Stimulated activated naive B cell treated with anti-CD40 and anti-IgM and Interleukin-4, amounts not matched to agents 10 μg/mL and 1 μg/mL and 100 μg/mL, for 72 hours (primary cell): ENCODE measurements at regions not wholly inside any gene's neighbourhood (a gene's known extent, or its start where the extent isn't known, plus 50 kb on each side); places are given as distances from the start of the nearest gene placed in this dataset.
"Not testable (repeated sequence)": the region's sequence is repeated elsewhere in the genome, so short reads cannot be mapped to it uniquely, and the experiment has no call there.

Experiments
- ATAC-seq, 2 donors: fragments of 150-1000 bp; cut with Tn5 transposase; replicated peaks; 2 replicates each; pipeline ENCODE4 v1.10.0; 2021; ENCODE audit warnings: moderate library complexity in 1 of 2
- DNase-seq: peaks from one replicate; pipeline ENCODE4 v3.0.0; 2021
- H3K27ac Mint-ChIP-seq: one replicate; pipeline ENCODE4 v1.8.0; 2022; ENCODE audit warnings: mild to moderate bottlenecking, mixed read lengths
- H3K27me3 Mint-ChIP-seq, 2 donors: one replicate each; pipeline ENCODE4 v1.8.0; 2022; ENCODE audit warnings: mixed read lengths in 2 of 2
- H3K36me3 Mint-ChIP-seq, 2 donors: one replicate each; pipeline ENCODE4 v1.8.0; 2022; ENCODE audit warnings: mixed read lengths in 2 of 2, mild to moderate bottlenecking in 1 of 2
- H3K4me1 Mint-ChIP-seq, 2 donors: one replicate each; pipeline ENCODE4 v1.8.0; 2022; ENCODE audit warnings: mixed read lengths in 2 of 2, mild to moderate bottlenecking in 1 of 2
- H3K4me3 Mint-ChIP-seq, 2 donors: one replicate each; pipeline ENCODE4 v1.8.0; 2022; ENCODE audit warnings: mild to moderate bottlenecking in 2 of 2, mixed read lengths in 2 of 2, moderate library complexity in 1 of 2
- H3K9me3 Mint-ChIP-seq, 2 donors: one replicate each; pipeline ENCODE4 v1.8.0; 2022; ENCODE audit warnings: mixed read lengths in 2 of 2, mild to moderate bottlenecking in 1 of 2

DNA sequence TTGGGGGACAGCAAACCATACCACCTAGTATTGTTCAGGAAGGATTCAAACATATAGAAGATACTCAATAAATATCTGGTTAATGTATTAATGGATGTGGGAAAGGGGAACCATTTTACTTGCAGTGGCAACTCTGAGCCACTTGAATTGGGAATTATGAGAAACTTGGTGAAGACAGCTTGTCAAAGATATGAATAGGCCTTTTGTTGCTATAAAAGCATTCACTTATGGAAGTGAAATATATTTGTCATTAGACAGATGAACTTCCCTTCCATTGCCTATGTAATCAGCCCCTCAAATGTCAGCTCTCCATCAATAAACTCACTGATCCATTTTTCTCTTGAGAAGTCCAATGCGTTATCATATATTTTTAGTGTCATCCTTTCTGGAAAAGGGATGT is 56.1 kb downstream of the GPR85 start:
- Mint-ChIP-seq H3K36me3 (peaks cover 0 to 1% of the 10 kb centered on the region in 2 donors), H3K27ac (no peak overlapping the region), H3K27me3 (peaks cover 11 to 15% of the 10 kb centered on the region in 2 donors), H3K4me1 (no peaks in the 10 kb centered on the region), H3K4me3 (no peak overlapping the region), H3K9me3 (no peaks in the 10 kb centered on the region)
- ATAC-seq (no peak), DNase-seq (no peak)

GRCh38 chr7:113026941-113027340 is 59.7 kb downstream of the GPR85 start:
- DNase-seq (no peak), ATAC-seq (no peak)
- Mint-ChIP-seq H3K27me3 (peaks cover 10% of the 10 kb centered on the region in 2 donors), H3K4me3 (no peak overlapping the region), H3K4me1 (no peaks in the 10 kb centered on the region), H3K27ac (no peak overlapping the region), H3K36me3 (peaks cover 0 to 1% of the 10 kb centered on the region in 2 donors), H3K9me3 (peaks cover 1 to 8% of the 10 kb centered on the region in 2 donors)

DNA sequence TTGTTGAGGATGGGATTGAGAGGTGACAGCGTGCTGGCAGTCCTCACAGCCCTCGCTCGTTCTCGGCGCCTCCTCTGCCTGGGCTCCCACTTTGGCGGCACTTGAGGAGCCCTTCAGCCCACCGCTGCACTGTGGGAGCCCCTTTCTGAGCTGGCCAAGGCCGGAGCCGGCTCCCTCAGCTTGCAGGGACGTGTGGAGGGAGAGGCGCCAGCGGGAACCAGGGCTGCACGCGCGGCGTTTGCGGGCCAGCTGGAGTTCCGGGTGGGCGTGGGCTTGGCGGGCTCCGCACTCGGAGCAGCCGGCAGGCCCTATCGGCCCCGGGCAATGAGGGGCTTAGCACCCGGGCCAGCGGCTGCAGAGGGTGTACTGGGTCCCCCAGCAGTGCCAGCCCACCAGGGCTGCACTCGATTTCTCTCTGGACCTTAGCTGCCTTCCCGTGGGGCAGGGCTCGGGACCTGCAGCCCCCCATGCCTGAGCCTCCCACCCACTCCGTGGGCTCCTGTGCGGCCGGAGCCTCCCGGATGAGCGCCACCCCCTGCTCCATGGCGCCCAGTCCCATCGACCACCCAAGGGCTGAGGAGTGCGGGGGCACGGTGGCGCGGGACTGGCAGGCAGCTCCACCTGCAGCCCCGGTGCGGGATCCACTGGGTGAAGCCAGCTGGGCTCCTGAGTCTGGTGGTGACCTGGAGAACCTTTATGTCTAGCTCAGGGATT is 69.3 kb downstream of the GPR85 start:
- not testable (repeated sequence) for DNase-seq, H3K27me3 Mint-ChIP-seq, H3K4me3 Mint-ChIP-seq, H3K27ac Mint-ChIP-seq, H3K36me3 Mint-ChIP-seq, ATAC-seq, H3K4me1 Mint-ChIP-seq
- H3K9me3 Mint-ChIP-seq, result peaks cover 9 to 15% of the 10 kb centered on the region in 2 donors

DNA sequence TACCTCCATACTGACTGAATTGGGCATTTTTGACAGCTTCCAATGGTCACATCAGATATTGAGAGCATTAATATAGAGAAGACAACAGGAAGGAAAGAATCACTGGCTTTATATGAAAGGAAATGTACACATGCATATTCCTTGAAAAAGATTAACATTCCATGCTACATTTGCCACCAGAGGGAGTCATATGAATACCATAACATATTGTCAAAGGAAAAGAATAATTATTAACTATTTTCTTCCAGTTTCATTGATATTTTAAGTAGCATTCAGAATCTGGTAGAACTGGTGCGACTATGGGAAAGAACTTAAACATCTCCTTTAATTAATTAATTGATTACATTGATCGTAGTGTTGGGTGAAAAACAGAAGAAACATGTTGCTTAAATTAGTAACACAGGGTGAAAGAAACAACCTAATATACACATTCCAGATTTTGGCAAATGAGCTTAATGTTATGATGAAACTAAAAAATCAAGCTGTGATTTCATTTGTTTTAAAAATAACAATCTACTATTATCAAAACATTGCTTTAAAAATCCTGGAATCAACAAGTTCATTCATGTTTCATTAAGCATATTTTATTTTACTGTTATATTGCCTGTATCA is 71.5 kb downstream of the GPR85 start:
- DNase-seq, result no peak
- no peaks in the 10 kb centered on the region for H3K27me3 Mint-ChIP-seq

DNA sequence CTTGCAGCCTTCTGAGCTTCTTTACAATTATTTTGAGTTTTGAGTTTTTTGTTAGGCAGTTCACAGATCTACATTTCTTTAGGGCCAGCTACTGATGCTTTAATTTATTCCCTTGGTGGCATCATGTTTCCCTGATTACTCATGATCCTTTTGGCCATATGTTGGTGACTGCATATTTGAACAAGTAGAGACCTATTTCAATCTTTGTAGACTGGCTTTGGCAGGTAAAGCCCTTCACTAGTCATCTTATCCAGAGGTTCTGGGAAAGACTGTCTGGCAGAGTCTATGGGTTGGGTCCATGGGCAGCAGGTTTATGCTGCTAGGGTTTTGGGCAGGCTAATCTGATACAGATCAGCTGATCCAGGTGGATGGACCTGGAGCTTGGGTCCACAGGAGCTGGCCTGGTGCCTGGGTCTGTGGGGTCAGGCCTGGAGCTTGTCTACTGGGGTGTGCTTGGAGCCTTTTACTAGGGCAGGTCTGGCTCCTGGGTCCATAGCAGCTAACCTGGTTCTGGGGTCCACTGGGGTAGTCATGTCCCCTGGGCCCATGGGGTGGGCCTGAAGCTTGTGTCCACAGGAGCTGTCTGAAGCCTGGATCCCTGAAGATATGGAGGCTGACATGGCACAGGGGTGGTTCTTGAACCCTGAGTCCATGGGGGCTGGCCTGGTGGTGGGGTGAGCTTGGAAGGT is 72.7 kb downstream of the GPR85 start:
- H3K36me3 Mint-ChIP-seq, result peaks cover 5 to 6% of the 10 kb centered on the region in 2 donors
- no peak for ATAC-seq
- peaks cover 4 to 6% of the 10 kb centered on the region in 2 donors for H3K27me3 Mint-ChIP-seq
- H3K4me1 Mint-ChIP-seq, result no peaks in the 10 kb centered on the region
- no peak overlapping the region for H3K27ac Mint-ChIP-seq
- H3K4me3 Mint-ChIP-seq, result no peak overlapping the region
- DNase-seq, result no peak
- H3K9me3 Mint-ChIP-seq, result peaks cover 11 to 12% of the 10 kb centered on the region in 2 donors

More for the DNA sequence above, 71.5 kb downstream of the GPR85 start:
- no peak overlapping the region for H3K27ac Mint-ChIP-seq
- H3K36me3 Mint-ChIP-seq, result peaks cover 5 to 6% of the 10 kb centered on the region in 2 donors
- no peak overlapping the region for H3K4me3 Mint-ChIP-seq
- H3K4me1 Mint-ChIP-seq, result no peaks in the 10 kb centered on the region
- no peak for ATAC-seq
- H3K9me3 Mint-ChIP-seq, result peaks cover 11 to 12% of the 10 kb centered on the region in 2 donors

- H3K36me3 Mint-ChIP-seq, result not testable (repeated sequence)
Measured at GRCh38 chr7:113012862-113013261, 73.8 kb downstream of the GPR85 start.

DNA sequence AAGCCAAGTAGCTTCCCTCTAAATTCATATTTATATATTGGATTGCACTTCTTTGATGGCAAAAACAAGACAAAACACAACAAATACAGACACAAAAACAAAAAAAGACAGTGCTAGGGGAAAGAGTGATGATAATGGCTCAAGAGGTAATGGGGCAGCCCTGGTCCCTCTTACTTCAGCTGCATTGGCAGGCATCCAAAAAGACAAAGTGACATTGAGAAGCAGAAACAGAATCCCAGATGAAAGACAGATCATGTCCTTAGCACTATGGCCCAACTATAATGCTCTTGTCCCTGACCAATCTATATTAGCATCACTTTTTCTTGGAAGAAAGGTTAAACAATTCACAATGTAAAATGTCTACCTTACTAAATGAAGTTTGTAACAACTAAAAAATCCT is 76.2 kb downstream of the GPR85 start:
- DNase-seq (no peak), ATAC-seq (no peak)
- peaks cover 4 to 13% of the 10 kb centered on the region in 2 donors for H3K27me3 Mint-ChIP-seq
- peaks cover 5 to 6% of the 10 kb centered on the region in 2 donors for H3K36me3 Mint-ChIP-seq
- H3K4me1 Mint-ChIP-seq, result no peaks in the 10 kb centered on the region
- peaks cover 11 to 15% of the 10 kb centered on the region in 2 donors for H3K9me3 Mint-ChIP-seq
- H3K4me3 Mint-ChIP-seq, result no peak overlapping the region
- H3K27ac Mint-ChIP-seq, result no peak overlapping the region

More at GRCh38 chr7:113012862-113013261, 73.8 kb downstream of the GPR85 start:
- not testable (repeated sequence) for H3K4me1 Mint-ChIP-seq, DNase-seq, H3K27me3 Mint-ChIP-seq, H3K27ac Mint-ChIP-seq, H3K4me3 Mint-ChIP-seq, ATAC-seq
- peaks cover 11 to 12% of the 10 kb centered on the region in 2 donors for H3K9me3 Mint-ChIP-seq

GRCh38 chr7:113008755-113009154 is 77.9 kb downstream of the GPR85 start:
- Mint-ChIP-seq H3K27ac (no peak overlapping the region), H3K4me1 (peaks cover 0 to 2% of the 10 kb centered on the region in 2 donors), H3K27me3 (peaks cover 4 to 13% of the 10 kb centered on the region in 2 donors), H3K9me3 (peaks cover 10 to 17% of the 10 kb centered on the region in 2 donors), H3K4me3 (no peak overlapping the region), H3K36me3 (peaks cover 4 to 6% of the 10 kb centered on the region in 2 donors)
- no peak for DNase-seq
- ATAC-seq, result no peak

DNA sequence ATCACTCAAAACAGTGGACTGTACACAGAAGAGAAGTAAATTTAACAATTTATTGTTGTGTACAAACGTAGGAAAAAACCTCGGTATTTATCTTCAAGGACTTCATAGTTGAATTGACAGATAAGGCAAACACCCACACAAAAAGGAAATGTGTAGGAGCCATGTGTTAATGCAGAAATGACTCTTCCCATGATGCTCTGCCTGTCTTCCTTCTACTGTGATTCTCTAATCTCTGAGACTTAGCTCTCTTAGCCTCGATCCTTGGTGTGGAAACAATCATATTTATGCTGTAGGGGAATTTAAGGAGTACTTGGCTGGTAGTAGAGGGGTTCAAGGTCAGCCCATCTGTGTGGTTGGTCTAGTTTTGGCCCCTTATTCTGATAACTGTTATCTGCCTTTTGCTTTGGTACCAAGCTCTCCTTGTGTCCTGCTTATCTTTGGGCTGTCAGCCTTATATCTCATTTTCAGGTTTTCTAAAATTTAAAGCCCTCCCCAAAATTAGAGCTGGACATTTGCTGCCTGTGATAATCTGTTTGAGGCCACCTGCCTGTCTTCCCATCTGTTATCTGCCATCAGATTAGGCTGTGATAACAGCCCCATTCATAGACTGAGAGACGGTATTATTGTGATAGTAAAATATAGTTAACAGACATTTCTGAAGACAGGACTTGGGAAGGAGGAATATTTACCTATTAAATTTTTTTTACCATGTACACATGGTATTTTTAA is 81.7 kb downstream of the GPR85 start:
- no peak overlapping the region for H3K4me3 Mint-ChIP-seq
- ATAC-seq (no peak), DNase-seq (no peak)
- H3K4me1 Mint-ChIP-seq, result peaks cover 0 to 2% of the 10 kb centered on the region in 2 donors
- H3K27ac Mint-ChIP-seq, result no peak overlapping the region
- H3K9me3 Mint-ChIP-seq, result peaks cover 0 to 5% of the 10 kb centered on the region in 2 donors
- no peaks in the 10 kb centered on the region for H3K36me3 Mint-ChIP-seq
- peaks cover 7 to 13% of the 10 kb centered on the region in 2 donors for H3K27me3 Mint-ChIP-seq

DNA sequence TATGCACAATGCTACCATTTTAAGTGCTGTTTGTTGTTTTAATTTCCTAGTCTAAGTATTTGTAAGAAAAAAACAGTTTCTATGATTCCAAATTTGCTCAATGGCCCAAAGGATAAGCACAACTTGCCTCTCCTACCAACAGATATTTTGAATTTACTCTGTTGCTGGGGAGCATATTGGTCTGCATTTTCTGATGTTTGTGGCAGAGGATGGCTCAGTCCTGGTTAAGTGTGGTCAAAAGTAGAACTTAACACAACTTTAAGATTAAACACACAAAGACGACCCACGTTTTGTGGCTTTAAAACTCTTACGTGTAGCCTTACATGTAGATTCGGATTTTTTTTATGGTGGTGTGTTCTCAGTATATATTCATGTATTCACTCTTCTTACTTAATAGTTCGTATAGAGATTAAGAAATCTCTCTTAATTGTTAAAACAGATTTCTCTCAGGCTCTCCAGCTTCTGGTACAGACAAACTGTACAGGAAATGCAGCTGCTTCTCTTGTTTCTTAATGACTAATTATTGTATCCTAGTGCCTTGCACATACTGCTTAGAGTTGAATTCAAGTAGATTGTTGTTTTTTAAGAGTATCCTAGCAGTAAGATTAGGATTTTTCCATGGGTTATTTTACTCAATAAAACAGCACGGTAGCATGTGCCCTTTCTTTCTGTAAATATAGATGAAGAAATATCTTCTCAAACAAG is 86.2 kb downstream of the GPR85 start:
- Mint-ChIP-seq H3K4me3 (no peak overlapping the region), H3K9me3 (peaks cover 0 to 2% of the 10 kb centered on the region in 2 donors), H3K27me3 (peaks cover 0 to 11% of the 10 kb centered on the region in 2 donors), H3K36me3 (no peaks in the 10 kb centered on the region), H3K4me1 (peaks cover 0 to 2% of the 10 kb centered on the region in 2 donors), H3K27ac (no peak overlapping the region)
- DNase-seq, result no peak
- ATAC-seq, result no peak

- ATAC-seq (no peak), DNase-seq (no peak)
- no peaks in the 10 kb centered on the region for H3K4me1 Mint-ChIP-seq
- H3K4me3 Mint-ChIP-seq, result no peak overlapping the region
- H3K27ac Mint-ChIP-seq, result no peak overlapping the region
- H3K36me3 Mint-ChIP-seq, result no peaks in the 10 kb centered on the region
- peaks cover 0 to under 1% of the 10 kb centered on the region in 2 donors for H3K9me3 Mint-ChIP-seq
- peaks cover 8 to 17% of the 10 kb centered on the region in 2 donors for H3K27me3 Mint-ChIP-seq
Measured at GRCh38 chr7:112997831-112998230, 88.8 kb downstream of the GPR85 start.

GRCh38 chr7:112996331-112996871 is 90.2 kb downstream of the GPR85 start:
- Mint-ChIP-seq H3K9me3 (peaks cover 0 to 2% of the 10 kb centered on the region in 2 donors), H3K36me3 (no peaks in the 10 kb centered on the region), H3K27me3 (peaks cover 12 to 16% of the 10 kb centered on the region in 2 donors), H3K27ac (no peak overlapping the region), H3K4me3 (no peak overlapping the region), H3K4me1 (no peaks in the 10 kb centered on the region)
- DNase-seq (no peak), ATAC-seq (no peak)

GRCh38 chr7:112995059-112995824 is 91.4 kb downstream of the GPR85 start:
- no peaks in the 10 kb centered on the region for H3K36me3 Mint-ChIP-seq
- H3K9me3 Mint-ChIP-seq, result peaks cover 0 to 2% of the 10 kb centered on the region in 2 donors
- no peak for ATAC-seq
- no peaks in the 10 kb centered on the region for H3K4me1 Mint-ChIP-seq
- no peak overlapping the region for H3K27ac Mint-ChIP-seq
- no peak overlapping the region for H3K4me3 Mint-ChIP-seq
- peaks cover 12 to 16% of the 10 kb centered on the region in 2 donors for H3K27me3 Mint-ChIP-seq
- no peak for DNase-seq
